Gastrocnemius medialis (tissue), 4 donors: ENCODE measurements at regions not wholly inside any gene's neighbourhood (a gene's known extent, or its start where the extent isn't known, plus 50 kb on each side); places are given as distances from the start of the nearest gene placed in this dataset.

ENCODE experiments used
- CTCF ChIP-seq, 5 experiments: fragments of 450-650 bp in 3 of 5; fragments of 200-600 bp in 2 of 5; sonication (generic) in 2 of 5; IDR thresholded peaks in 4 of 5; conservative IDR thresholded peaks in 1 of 5; 1 replicate in 4 of 5; 2 replicates in 1 of 5; pipeline ENCODE4 v1.5.1; 2016 to 2019; ENCODE audit warnings: antibody characterized with exemption in 5 of 5, mild to moderate bottlenecking in 3 of 5, moderate library complexity in 3 of 5
- POLR2A ChIP-seq, 2 donors: fragments of 450-650 bp; IDR thresholded peaks; one replicate each; pipeline ENCODE4 v1.6.1; 2017; ENCODE audit warnings: antibody characterized with exemption in 2 of 2, mild to moderate bottlenecking in 2 of 2, moderate library complexity in 2 of 2

GRCh38 chr13:59276436-59276835, 887.3 kb downstream of the DIAPH3 start:
- TF ChIP-seq CTCF (IDR thresholded peaks at IDR 0.05 in 4 of 5, conservative IDR thresholded peaks at IDR 0.05 in 1 of 5), result no peak
- no peak for TF ChIP-seq POLR2A (IDR thresholded peaks at IDR 0.05)
